ENCODE measurements at regions not wholly inside any gene's neighbourhood (a gene's known extent, or its start where the extent isn't known, plus 50 kb on each side); places are given as distances from the start of the nearest gene placed in this dataset.
"Not testable (repeated sequence)": the region's sequence is repeated elsewhere in the genome, so short reads cannot be mapped to it uniquely, and the experiment has no call there.

DNA sequence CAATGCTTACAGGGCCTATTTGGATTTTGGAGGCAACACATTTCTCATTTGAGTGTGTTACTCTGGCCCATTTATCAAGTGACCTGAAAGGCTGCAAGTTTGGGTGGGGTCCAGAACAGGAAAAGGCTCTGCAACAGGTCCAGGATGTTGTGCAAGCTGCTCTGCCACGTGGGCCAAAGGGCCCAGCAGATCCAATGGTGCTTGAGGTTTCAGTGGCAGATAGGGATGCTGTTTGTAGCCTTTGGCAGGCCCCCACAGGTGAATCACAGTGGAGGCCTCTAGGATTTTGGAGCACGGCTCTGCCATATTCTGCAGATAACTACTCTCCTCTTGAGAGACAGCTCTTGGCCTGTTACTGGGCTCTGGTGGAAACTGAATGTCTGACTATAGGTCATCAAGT lies 412.2 kb upstream of the SMIM21 start:
- H3K27ac ChIP-seq (ENCODE audit: insufficient read depth, low read length, poor library complexity, severe bottlenecking); H3K27ac Mint-ChIP-seq; H3K4me3 Mint-ChIP-seq; H3K36me3 ChIP-seq (ENCODE audit: control insufficient read depth, insufficient read depth, low read length); DNase-seq; H3K27me3 Mint-ChIP-seq; H3K9me3 ChIP-seq (ENCODE audit: control insufficient read depth in 2 of 2, low read length in 2 of 2); H3K36me3 Mint-ChIP-seq; ATAC-seq (ENCODE audit: low read depth in 2 of 2); H3K9me3 Mint-ChIP-seq; H3K4me3 ChIP-seq (ENCODE audit: low read depth, low read length); H3K4me1 ChIP-seq (ENCODE audit: control insufficient read depth, insufficient read depth, low read length, poor library complexity, severe bottlenecking); H3K27me3 ChIP-seq (ENCODE audit: control insufficient read depth, insufficient read depth, low read length); H3K4me1 Mint-ChIP-seq: not testable (repeated sequence)

DNA sequence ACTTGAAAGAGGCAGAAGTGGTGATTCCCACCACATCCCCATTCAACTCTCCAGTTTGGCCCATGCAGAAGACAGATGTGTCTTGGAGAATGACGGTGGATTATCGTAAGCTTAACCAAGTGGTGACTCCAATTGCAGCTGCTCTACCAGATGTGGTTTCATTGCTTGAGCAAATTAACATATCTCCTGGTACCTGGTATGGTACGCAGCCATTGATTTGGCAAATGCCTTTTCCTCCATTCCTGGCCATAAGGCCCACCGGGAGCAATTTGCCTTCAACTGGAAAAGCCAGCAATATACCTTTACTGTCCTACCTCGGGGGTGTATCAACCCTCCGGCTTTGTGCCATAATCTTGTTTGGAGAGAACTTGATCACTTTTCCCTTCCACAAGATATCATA lies 411.5 kb upstream of the SMIM21 start:
- Mint-ChIP-seq H3K4me1 (no peaks in the 10 kb centered on the region), H3K4me3 (no peak overlapping the region), H3K27ac (no peak overlapping the region), H3K27me3 (no peaks in the 10 kb centered on the region), H3K9me3 (no peaks in the 10 kb centered on the region), H3K36me3 (no peaks in the 10 kb centered on the region)
- H3K4me1 ChIP-seq (ENCODE audit: control insufficient read depth, insufficient read depth, low read length, poor library complexity, severe bottlenecking): no peaks in the 10 kb centered on the region
- DNase-seq: no peak
- no peak for ATAC-seq (ENCODE audit: low read depth in 2 of 2)
- no peaks in the 10 kb centered on the region for H3K9me3 ChIP-seq (ENCODE audit: control insufficient read depth in 2 of 2, low read length in 2 of 2)
- H3K27ac ChIP-seq (ENCODE audit: insufficient read depth, low read length, poor library complexity, severe bottlenecking): no peak overlapping the region
- no peaks in the 10 kb centered on the region for H3K36me3 ChIP-seq (ENCODE audit: control insufficient read depth, insufficient read depth, low read length)
- H3K27me3 ChIP-seq (ENCODE audit: control insufficient read depth, insufficient read depth, low read length): no peaks in the 10 kb centered on the region
- no peak overlapping the region for H3K4me3 ChIP-seq (ENCODE audit: low read depth, low read length)

DNA sequence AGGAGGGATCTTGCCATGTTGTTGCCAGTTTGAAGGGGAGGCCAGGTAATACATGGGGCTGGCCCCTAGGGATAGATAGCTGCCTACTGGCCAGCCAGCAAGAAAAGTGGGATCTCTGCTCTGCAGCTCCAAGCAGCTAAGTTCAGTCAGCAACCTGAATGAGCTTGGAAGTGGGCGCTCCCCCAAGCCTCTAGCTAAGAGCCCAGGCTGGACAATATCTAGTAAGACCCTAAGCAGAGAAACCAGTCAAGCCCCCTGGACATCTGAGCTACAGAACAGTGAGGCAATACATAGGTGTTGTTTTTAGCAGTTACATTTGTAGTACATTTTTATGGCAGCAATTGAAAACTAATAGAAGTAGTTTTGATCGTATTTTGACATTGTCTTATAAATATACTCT lies 409.8 kb upstream of the SMIM21 start:
- Histone ChIP-seq H3K9me3 (ENCODE audit: control insufficient read depth in 2 of 2, low read length in 2 of 2) (no peaks in the 10 kb centered on the region), H3K4me1 (ENCODE audit: control insufficient read depth, insufficient read depth, low read length, poor library complexity, severe bottlenecking) (no peaks in the 10 kb centered on the region), H3K27ac (ENCODE audit: insufficient read depth, low read length, poor library complexity, severe bottlenecking) (no peak overlapping the region), H3K27me3 (ENCODE audit: control insufficient read depth, insufficient read depth, low read length) (no peaks in the 10 kb centered on the region), H3K4me3 (ENCODE audit: low read depth, low read length) (no peak overlapping the region), H3K36me3 (ENCODE audit: control insufficient read depth, insufficient read depth, low read length) (no peaks in the 10 kb centered on the region)
- DNase-seq (no peak), ATAC-seq (ENCODE audit: low read depth in 2 of 2) (no peak)
- Mint-ChIP-seq H3K36me3 (no peaks in the 10 kb centered on the region), H3K4me3 (no peak overlapping the region), H3K9me3 (no peaks in the 10 kb centered on the region), H3K4me1 (no peaks in the 10 kb centered on the region), H3K27ac (no peak overlapping the region), H3K27me3 (no peaks in the 10 kb centered on the region)

DNA sequence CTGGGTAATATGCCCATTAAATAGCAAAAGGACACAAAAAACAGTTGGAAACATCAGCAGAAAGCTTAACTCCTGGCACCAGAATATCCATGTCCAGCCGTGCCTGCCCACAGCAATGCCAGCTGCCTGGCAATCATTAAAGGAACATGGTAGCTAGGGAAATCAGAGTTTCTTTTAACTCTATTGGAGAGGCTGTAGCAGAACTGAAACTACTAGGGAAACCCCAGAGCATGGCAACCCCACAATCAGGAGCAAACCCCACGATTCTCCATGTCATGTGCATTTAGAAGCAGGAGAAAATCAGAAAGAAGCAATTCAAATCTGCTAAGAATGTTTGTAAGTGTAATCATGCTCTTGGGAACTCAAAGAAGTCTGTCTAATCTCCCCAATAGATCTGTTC lies 409.0 kb upstream of the SMIM21 start:
- Histone ChIP-seq H3K4me1 (ENCODE audit: control insufficient read depth, insufficient read depth, low read length, poor library complexity, severe bottlenecking) (no peaks in the 10 kb centered on the region), H3K36me3 (ENCODE audit: control insufficient read depth, insufficient read depth, low read length) (no peaks in the 10 kb centered on the region), H3K27me3 (ENCODE audit: control insufficient read depth, insufficient read depth, low read length) (no peaks in the 10 kb centered on the region), H3K4me3 (ENCODE audit: low read depth, low read length) (no peak overlapping the region), H3K9me3 (ENCODE audit: control insufficient read depth in 2 of 2, low read length in 2 of 2) (no peaks in the 10 kb centered on the region), H3K27ac (ENCODE audit: insufficient read depth, low read length, poor library complexity, severe bottlenecking) (no peak overlapping the region)
- no peak overlapping the region for H3K27ac Mint-ChIP-seq
- H3K4me3 Mint-ChIP-seq: no peak overlapping the region
- DNase-seq (no peak), ATAC-seq (ENCODE audit: low read depth in 2 of 2) (no peak)
- H3K36me3 Mint-ChIP-seq: no peaks in the 10 kb centered on the region
- H3K4me1 Mint-ChIP-seq: no peaks in the 10 kb centered on the region
- no peaks in the 10 kb centered on the region for H3K9me3 Mint-ChIP-seq
- H3K27me3 Mint-ChIP-seq: no peaks in the 10 kb centered on the region

DNA sequence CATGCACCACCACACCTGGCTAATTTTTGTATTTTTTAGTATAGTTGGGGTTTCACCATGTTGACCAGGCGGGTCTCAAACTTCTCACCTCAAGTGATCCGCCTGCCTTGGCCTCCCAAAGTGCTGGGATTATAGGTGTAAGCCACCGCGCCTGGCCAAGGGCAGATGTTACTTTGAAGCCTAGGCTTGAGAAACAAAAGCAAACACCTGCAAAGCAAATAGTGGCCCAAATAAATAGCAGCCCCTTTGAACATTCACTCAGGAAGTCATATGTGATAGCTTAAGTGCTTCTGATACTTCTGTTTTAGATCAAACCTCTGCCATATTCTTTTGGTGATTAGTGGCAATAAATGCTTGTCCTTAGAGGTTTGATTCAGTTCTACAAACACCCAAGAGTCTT lies 404.5 kb upstream of the SMIM21 start:
- Mint-ChIP-seq H3K27me3 (peaks cover 8% of the 10 kb centered on the region), H3K4me3 (no peak overlapping the region)

DNA sequence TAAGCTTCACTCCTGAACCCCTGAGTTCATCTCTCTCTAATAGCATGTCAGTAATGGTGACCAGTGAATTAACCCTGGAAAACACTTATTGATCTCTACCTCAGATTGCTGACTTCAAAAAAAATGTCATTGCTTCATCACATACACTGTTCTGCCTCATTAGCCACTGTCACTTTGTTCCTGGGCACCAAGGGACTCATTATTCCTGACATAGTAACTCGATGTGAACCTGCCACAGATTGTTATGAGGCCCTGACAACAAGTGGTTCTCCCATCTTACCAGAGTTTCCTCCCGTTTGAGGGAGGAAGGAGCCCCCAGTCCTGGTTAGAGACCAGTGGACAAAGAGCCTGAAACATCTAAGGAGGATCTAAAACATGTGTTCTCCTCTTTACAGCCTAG lies 403.3 kb upstream of the SMIM21 start:
- Mint-ChIP-seq H3K27me3 (peaks cover 8% of the 10 kb centered on the region), H3K36me3 (no peaks in the 10 kb centered on the region), H3K27ac (no peak overlapping the region), H3K4me1 (no peaks in the 10 kb centered on the region), H3K4me3 (no peak overlapping the region), H3K9me3 (no peaks in the 10 kb centered on the region)
- ATAC-seq (ENCODE audit: low read depth in 2 of 2) (no peak), DNase-seq (no peak)
- no peaks in the 10 kb centered on the region for H3K36me3 ChIP-seq (ENCODE audit: control insufficient read depth, insufficient read depth, low read length)
- no peaks in the 10 kb centered on the region for H3K27me3 ChIP-seq (ENCODE audit: control insufficient read depth, insufficient read depth, low read length)
- no peak overlapping the region for H3K4me3 ChIP-seq (ENCODE audit: low read depth, low read length)
- no peaks in the 10 kb centered on the region for H3K9me3 ChIP-seq (ENCODE audit: control insufficient read depth in 2 of 2, low read length in 2 of 2)
- no peaks in the 10 kb centered on the region for H3K4me1 ChIP-seq (ENCODE audit: control insufficient read depth, insufficient read depth, low read length, poor library complexity, severe bottlenecking)
- no peak overlapping the region for H3K27ac ChIP-seq (ENCODE audit: insufficient read depth, low read length, poor library complexity, severe bottlenecking)

More for the DNA sequence above, 404.5 kb upstream of the SMIM21 start:
- Histone ChIP-seq H3K4me1 (ENCODE audit: control insufficient read depth, insufficient read depth, low read length, poor library complexity, severe bottlenecking) (no peaks in the 10 kb centered on the region), H3K27me3 (ENCODE audit: control insufficient read depth, insufficient read depth, low read length) (no peaks in the 10 kb centered on the region), H3K27ac (ENCODE audit: insufficient read depth, low read length, poor library complexity, severe bottlenecking) (no peak overlapping the region), H3K36me3 (ENCODE audit: control insufficient read depth, insufficient read depth, low read length) (no peaks in the 10 kb centered on the region), H3K9me3 (ENCODE audit: control insufficient read depth in 2 of 2, low read length in 2 of 2) (no peaks in the 10 kb centered on the region), H3K4me3 (ENCODE audit: low read depth, low read length) (no peak overlapping the region)
- DNase-seq: no peak
- no peaks in the 10 kb centered on the region for H3K36me3 Mint-ChIP-seq
- H3K27ac Mint-ChIP-seq: no peak overlapping the region
- no peaks in the 10 kb centered on the region for H3K4me1 Mint-ChIP-seq
- no peak for ATAC-seq (ENCODE audit: low read depth in 2 of 2)
- H3K9me3 Mint-ChIP-seq: no peaks in the 10 kb centered on the region

DNA sequence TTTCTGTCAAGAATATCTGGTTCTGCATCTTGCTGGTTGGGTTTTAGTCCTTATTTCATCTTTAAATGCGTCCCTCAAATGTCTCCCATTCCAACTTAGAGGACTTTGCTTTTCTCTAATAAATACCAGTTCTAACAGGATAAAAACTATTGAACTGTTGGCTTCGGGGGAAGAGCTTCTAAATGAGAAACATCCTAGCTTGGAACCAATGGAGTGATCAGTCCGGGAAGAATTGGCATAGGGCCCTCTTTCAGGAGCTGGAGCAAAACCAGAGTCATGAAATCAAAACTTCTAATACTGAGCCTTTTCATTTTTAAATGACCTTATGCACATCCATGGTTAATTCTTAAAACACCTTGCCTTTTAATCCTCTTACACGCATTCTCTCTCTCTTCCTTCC lies 401.6 kb upstream of the SMIM21 start:
- Mint-ChIP-seq H3K36me3 (no peaks in the 10 kb centered on the region), H3K27ac (no peak overlapping the region), H3K4me3 (no peak overlapping the region), H3K27me3 (peaks cover 8% of the 10 kb centered on the region), H3K9me3 (peaks cover 0 to 2% (median 0%) of the 10 kb centered on the region in 7 donors), H3K4me1 (no peaks in the 10 kb centered on the region)
- Histone ChIP-seq H3K27me3 (ENCODE audit: control insufficient read depth, insufficient read depth, low read length) (no peaks in the 10 kb centered on the region), H3K4me3 (ENCODE audit: low read depth, low read length) (no peak overlapping the region), H3K4me1 (ENCODE audit: control insufficient read depth, insufficient read depth, low read length, poor library complexity, severe bottlenecking) (no peaks in the 10 kb centered on the region), H3K9me3 (ENCODE audit: control insufficient read depth in 2 of 2, low read length in 2 of 2) (no peaks in the 10 kb centered on the region), H3K27ac (ENCODE audit: insufficient read depth, low read length, poor library complexity, severe bottlenecking) (no peak overlapping the region), H3K36me3 (ENCODE audit: control insufficient read depth, insufficient read depth, low read length) (no peaks in the 10 kb centered on the region)
- no peak for DNase-seq
- no peak for ATAC-seq (ENCODE audit: low read depth in 2 of 2)

DNA sequence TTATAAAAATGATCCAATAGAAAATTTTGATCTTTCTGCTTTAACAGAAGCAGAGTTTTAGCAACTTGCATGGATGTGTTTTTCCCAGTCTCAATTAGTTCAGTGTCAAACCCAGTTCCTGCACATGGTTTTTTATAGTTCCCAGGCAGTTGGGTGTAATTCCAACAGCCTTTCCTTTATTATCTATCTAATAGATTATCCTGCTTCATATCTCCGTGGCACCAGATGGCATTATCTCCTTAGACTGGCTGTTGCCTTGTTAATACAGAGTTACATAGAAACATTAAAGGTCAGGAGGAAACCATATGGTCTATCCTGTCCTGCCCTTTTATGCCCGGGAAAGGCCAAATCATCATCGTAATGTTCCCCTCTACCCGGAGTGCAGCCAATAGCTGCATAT lies 400.9 kb upstream of the SMIM21 start:
- no peak overlapping the region for H3K27ac ChIP-seq (ENCODE audit: insufficient read depth, low read length, poor library complexity, severe bottlenecking)
- H3K4me1 ChIP-seq (ENCODE audit: control insufficient read depth, insufficient read depth, low read length, poor library complexity, severe bottlenecking): no peaks in the 10 kb centered on the region
- no peak overlapping the region for H3K4me3 ChIP-seq (ENCODE audit: low read depth, low read length)
- no peak overlapping the region for H3K27ac Mint-ChIP-seq
- no peaks in the 10 kb centered on the region for H3K9me3 ChIP-seq (ENCODE audit: control insufficient read depth in 2 of 2, low read length in 2 of 2)
- no peaks in the 10 kb centered on the region for H3K36me3 Mint-ChIP-seq
- no peaks in the 10 kb centered on the region for H3K36me3 ChIP-seq (ENCODE audit: control insufficient read depth, insufficient read depth, low read length)
- peaks cover 8% of the 10 kb centered on the region for H3K27me3 Mint-ChIP-seq
- peaks cover 0 to 2% (median 0%) of the 10 kb centered on the region in 7 donors for H3K9me3 Mint-ChIP-seq
- no peaks in the 10 kb centered on the region for H3K4me1 Mint-ChIP-seq
- no peak overlapping the region for H3K4me3 Mint-ChIP-seq
- H3K27me3 ChIP-seq (ENCODE audit: control insufficient read depth, insufficient read depth, low read length): no peaks in the 10 kb centered on the region
- ATAC-seq (ENCODE audit: low read depth in 2 of 2) (no peak), DNase-seq (no peak)
